GM18858 (cell line): ENCODE measurements at regions not wholly inside any gene's neighbourhood (a gene's known extent, or its start where the extent isn't known, plus 50 kb on each side); places are given as distances from the start of the nearest gene placed in this dataset.
A peak's percentile ranks its signal among the peaks of the same experiment; 100 is the strongest.

Experiments used
- ATAC-seq: cut with Tn5 transposase; IDR thresholded peaks from one replicate; pipeline ENCODE4 v1.9.1; 2021; ENCODE audit not compliant: unreplicated experiment

- no peak for ATAC-seq
Observed at GRCh38 chr1:101316799-101317198, 80.0 kb downstream of the S1PR1 start.

- no peak for ATAC-seq
Observed at GRCh38 chr1:101317590-101317989, 80.8 kb downstream of the S1PR1 start.

GRCh38 chr1:101323535-101323934, 86.7 kb downstream of the S1PR1 start:
- no peak for ATAC-seq

GRCh38 chr1:101325144-101325543, 88.3 kb downstream of the S1PR1 start:
- ATAC-seq, result no peak

- no peak for ATAC-seq
Observed at GRCh38 chr1:101330427-101331130, 93.8 kb downstream of the S1PR1 start.

GRCh38 chr1:101331794-101332193, 95.0 kb downstream of the S1PR1 start:
- ATAC-seq, result no peak

- ATAC-seq, result no peak
Observed at GRCh38 chr1:101332633-101333032, 95.8 kb downstream of the S1PR1 start.

- no peak for ATAC-seq
Observed at GRCh38 chr1:101333186-101333585, 96.4 kb downstream of the S1PR1 start.

- no peak for ATAC-seq
Observed at GRCh38 chr1:101337968-101338367, 101.1 kb downstream of the S1PR1 start.

GRCh38 chr1:101338714-101339430, 102.1 kb downstream of the S1PR1 start:
- no peak for ATAC-seq

GRCh38 chr1:101344745-101345144, 107.9 kb downstream of the S1PR1 start:
- no peak for ATAC-seq

GRCh38 chr1:101346419-101346818, 109.6 kb downstream of the S1PR1 start:
- ATAC-seq, result no peak

- ATAC-seq, result no peak
Observed at GRCh38 chr1:101356013-101356412, 119.2 kb downstream of the S1PR1 start.

- peak; percentile 18 for ATAC-seq
Observed at GRCh38 chr1:101356604-101357443, 120.0 kb downstream of the S1PR1 start.

- ATAC-seq, result peak; percentile 94
Observed at GRCh38 chr1:101357444-101357986, 120.7 kb downstream of the S1PR1 start.

GRCh38 chr1:101360506-101360905, 123.7 kb downstream of the S1PR1 start:
- ATAC-seq, result no peak

- ATAC-seq, result peak; percentile 22
Observed at GRCh38 chr1:101363891-101364318, 127.1 kb downstream of the S1PR1 start.

- ATAC-seq, result peak; percentile 57
Observed at GRCh38 chr1:101364370-101365120, 127.7 kb downstream of the S1PR1 start.

- no peak for ATAC-seq
Observed at GRCh38 chr1:101365186-101365585, 128.4 kb downstream of the S1PR1 start.

GRCh38 chr1:101365878-101366277, 129.1 kb downstream of the S1PR1 start:
- no peak for ATAC-seq
